ENCODE measurements at regions not wholly inside any gene's neighbourhood (a gene's known extent, or its start where the extent isn't known, plus 50 kb on each side); places are given as distances from the start of the nearest gene placed in this dataset.
A peak's percentile ranks its signal among the peaks of the same experiment; 100 is the strongest.
"Not testable (repeated sequence)": the region's sequence is repeated elsewhere in the genome, so short reads cannot be mapped to it uniquely, and the experiment has no call there.

DNA sequence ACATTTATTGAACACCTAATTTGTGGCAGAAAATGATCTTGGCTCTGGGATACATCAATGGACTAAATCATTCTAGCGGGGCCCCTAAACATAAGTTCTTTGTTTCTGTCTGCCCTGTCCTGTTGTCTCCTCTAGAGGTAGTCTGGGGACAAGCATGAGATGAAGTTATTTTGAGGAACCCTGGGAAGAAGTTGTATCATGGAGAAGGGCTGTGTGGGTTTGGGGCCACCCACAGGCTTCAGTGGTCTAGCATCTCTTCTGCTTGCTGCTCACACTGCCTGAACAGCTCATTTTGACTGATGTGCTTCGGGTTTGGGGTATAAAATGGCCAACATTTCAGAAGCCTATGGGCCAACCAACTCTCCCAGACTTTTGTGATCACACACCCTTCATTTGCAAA is 50.3 kb upstream of the OSBPL11 start:
- DNase-seq, result no peak

DNA sequence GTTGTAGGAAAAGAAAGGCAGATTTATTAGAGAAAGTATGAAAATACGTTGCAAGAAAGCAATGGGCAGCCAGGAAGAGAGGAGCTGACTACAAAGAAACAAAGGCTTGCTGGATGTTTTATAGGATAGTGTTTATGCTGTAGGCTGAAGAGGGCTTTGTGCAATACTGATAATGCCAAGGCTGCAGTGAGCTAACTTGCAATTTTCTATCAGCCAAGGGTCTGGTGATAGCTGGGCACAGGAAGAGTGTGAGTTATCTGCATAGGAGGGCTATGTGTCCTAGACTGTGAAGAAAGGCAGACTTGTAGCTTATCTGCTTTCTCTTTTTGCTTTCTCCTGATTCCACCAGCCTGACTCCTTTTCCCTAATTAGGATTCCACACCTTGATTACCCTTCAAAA is 51.3 kb upstream of the OSBPL11 start:
- no peak for DNase-seq

GRCh38 chr3:125647318-125648014 is 52.2 kb upstream of the OSBPL11 start:
- peak; percentile 45 for DNase-seq

DNA sequence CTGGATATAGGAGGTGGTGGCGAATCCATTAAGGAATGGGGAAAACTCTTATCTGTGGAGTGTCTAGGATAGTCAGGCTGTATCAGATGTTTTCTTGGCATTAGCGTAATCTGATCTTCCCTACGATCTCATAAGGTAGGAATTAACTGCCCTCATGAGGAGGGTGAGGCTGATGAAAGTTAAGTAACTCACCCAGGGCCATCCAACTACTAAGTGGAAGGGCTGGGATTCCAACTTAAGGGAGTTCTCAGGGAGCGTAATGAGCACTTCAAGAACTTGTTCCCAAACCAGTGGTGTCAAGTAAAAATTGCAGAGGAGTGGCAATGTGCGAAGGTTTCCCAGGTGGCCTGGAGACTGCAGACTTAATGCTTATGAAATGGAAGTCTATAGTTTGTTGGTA is 55.9 kb upstream of the OSBPL11 start:
- no peak for DNase-seq

DNA sequence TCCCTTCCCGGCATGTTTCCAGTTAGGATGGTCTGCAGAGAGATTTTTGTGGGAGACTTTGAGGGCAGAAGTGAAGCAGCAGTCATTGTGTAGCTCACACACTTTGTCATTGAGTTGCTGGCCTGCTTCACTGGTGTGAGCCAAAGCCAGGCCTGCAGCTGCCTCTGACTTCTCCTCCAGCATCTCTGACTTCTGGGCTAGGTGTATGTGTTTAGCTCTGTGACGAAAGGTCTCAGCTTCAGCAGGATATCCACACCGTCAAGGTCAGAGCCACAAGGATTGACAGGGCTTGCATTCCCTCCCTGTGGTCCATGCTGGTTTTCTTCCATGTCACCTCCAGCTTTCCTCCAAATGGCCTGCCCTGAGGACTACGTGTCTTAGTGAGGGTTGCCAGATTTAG is 57.1 kb upstream of the OSBPL11 start:
- DNase-seq, result no peak

DNA sequence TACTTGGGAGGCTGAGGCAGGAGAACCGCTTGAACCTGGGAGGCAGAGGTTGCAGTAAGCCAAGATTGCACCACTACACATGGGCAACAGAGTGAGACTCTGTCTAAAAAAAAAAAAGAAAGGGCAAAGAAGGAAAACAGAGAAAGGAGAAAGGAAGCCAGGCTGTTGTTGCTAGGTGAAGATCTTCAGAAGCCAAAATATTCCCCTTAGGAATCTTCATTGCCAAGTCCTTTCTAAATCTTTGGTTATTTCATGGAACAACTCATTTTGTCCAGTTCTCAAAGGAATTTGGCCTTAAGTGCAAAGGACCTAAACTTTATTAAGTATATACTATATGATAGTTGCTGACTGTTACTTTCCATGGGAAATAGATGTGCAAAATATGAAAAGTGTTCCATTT is 59.2 kb upstream of the OSBPL11 start:
- DNase-seq, result no peak

DNA sequence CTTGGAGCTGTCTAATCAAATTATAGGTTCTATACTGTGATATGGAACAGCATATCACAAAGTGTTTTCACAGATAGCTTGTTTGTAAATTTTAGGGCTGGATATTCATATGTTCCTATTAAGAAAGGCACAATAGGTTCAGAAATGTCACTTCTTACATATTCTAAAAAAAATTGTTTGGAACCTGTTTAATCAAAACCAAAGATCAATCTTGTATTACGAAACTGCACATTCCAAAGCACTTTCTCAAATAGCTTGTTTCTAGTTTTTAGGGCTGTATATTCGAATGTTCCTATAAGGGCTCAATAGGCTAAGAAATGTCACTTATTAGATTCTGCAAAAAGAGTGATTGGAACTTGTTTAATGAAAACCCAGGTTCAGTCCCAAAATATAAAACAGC is 67.4 kb upstream of the OSBPL11 start:
- no peak for DNase-seq

GRCh38 chr3:125670352-125670751 is 75.1 kb upstream of the OSBPL11 start:
- no peak for DNase-seq

DNA sequence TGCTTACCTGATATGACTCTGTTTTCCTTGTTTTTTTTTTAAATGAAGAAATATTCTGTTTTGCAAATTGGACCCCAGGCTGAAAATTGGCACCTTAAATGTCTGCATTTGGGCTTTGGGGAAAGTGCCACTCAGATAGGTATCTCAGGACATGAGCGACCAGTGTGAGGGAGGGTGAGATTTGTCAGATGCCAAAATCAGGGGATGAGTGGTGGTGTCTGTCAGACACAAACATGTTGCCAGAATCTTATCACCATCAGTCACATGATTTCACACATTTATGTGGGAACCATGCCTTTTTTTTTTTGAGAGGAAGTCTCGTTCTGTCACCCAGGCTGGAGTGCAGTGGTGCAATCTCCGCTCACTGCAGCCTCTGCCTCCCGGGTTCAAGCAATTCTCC is 75.6 kb upstream of the OSBPL11 start:
- DNase-seq, result no peak

DNA sequence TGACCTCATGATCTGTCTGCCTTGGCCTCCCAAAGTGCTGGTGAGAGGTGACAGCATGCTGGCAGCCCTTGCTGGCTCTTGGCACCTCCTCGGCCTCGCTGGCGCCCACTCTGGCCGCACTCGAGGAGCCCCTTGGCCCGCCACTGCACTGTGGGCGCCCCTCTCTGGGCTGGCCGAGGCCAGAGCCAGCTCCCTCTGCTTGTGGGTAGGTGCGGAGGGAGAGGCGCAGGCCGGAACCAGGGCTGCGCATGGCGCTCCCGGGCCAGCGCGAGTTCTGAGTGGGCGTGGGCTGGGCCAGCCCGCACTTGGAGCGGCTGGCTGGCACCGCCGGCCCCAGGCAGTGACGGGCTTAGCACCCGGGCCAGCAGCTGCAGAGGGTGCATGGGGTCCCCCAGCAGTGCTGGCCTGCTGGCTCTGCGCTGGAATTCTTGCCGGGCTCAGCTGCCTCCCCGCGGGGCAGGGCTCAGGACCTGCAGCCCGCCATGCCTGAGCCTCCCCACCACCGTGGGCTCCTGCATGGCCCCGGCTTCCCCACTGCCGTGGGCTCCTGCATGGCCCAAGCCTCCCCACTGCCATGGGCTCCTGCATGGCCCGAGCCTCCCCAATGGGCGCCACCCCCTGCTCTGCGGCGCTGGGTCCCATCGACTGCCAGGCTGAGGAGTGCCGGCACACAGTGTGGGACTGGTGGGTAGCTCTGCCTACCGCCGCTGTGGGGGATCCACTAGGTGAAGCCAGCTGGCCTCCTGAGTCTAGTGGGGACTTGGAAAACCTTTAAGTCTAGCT is 76.4 kb upstream of the OSBPL11 start:
- DNase-seq, result no peak

DNA sequence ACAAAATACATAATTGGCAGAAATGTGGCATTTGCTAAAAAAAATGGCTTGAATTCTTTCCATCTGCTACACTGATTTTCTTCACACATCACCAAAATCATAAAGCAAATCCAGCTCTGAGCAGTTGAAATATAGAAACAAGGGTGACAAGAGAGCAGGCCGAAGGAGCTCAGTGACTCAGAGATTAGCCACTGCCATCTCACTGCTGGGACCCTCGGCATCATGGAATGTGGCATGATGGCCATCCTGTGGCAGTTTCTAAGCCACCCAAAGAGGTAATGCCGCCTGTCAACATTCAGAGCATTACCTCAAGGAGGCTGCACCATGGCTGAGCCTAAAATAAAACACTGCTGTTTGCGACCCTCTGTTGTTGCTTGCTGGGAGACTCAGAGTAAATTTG is 80.5 kb upstream of the OSBPL11 start:
- no peak for DNase-seq

DNA sequence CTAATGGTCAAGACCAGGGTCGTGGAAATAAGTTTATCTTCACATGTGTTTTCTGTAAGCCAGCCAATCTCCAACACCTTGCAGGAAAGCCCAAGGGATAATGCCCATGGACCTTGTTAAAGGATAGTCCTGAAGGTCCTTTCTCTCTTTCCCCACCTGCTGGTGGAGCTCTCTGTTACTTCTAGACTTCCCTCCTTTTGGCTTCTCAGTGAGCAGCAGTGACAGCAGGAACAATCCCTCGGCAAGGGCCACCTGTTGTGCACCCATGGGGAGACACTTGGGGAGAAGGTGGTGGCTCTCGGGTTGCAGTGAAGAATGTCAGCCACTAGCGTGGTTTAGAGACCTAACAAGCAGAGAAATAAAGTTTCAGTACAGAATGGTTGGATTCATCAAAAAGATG is 84.0 kb upstream of the OSBPL11 start:
- DNase-seq, result no peak

DNA sequence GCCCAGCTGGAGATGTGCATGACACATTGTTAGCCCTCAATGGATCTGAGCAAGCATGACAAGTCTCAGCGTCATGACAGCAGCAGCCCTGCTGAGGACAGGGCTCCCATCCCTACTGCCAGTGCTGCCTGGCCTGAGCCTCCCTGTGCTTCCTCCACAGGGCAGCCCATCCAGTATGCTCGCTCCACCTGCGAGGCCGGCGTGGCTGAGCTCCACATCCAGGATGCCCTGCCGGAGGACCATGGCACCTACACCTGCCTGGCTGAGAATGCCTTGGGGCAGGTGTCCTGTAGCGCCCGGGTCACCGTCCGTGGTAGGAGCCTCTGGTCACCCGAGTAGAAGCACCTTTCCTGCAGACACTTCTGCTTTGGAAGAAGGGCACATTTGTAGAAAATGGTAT is 85.8 kb upstream of the OSBPL11 start:
- DNase-seq, result no peak

GRCh38 chr3:125681906-125682305 is 86.6 kb upstream of the OSBPL11 start:
- not testable (repeated sequence) for DNase-seq

DNA sequence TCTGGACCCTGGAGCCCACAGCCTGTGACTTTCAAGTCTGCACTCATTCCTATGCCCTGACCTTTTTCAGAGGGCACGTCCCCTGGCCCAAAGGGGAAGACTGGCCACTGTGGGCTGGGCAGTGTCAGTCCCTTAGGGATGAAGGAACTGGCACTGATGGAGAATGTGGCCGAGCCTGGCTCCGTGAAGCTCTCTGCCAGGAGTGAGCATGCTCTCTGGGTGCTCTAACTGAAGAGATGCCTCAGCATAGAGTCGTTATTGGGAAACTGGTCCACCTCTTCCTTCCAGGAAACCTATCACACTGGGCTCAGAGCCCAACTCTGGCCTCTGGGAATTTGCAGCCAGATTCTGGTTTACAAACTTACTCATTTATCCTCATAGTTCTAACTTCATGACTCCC is 87.3 kb upstream of the OSBPL11 start:
- DNase-seq, result peak; percentile 35

DNA sequence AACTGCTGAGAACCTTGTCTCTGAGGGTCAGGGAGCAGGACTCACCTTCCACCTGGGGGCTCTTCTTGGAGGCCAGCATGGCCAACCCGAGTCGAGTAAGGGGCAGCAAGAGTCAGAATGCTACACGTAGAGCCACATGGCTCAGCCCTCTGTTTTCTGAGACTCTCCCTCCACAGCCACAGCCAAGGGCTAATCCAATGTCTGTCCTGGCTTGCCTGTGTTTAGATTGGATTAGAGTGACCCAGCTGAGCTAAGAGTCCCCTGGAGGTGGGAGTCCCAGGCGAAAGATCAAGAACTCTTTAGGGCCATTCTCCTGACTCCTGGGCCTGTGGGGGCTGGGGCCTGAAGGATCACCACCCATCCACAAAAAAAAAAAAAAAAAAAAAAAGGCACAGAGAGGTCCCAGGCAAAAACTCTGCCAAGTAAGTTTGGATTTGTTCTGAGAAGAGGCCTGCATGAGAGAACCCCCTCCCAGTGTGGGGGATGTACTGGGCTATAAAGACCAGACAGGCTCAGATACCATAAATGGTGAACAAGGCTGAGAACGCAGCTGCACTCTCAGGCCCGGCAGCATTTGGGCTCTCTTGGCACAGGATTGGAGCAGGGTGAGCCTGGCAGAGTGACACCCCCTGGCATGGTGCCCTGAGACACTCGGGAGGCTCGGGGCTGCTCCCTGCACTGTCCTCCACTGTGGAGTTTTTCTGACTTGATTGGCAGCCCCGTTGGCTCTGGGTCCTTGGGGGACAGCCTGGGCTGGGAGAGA is 88.0 kb upstream of the OSBPL11 start:
- DNase-seq, result peak; percentile 92

DNA sequence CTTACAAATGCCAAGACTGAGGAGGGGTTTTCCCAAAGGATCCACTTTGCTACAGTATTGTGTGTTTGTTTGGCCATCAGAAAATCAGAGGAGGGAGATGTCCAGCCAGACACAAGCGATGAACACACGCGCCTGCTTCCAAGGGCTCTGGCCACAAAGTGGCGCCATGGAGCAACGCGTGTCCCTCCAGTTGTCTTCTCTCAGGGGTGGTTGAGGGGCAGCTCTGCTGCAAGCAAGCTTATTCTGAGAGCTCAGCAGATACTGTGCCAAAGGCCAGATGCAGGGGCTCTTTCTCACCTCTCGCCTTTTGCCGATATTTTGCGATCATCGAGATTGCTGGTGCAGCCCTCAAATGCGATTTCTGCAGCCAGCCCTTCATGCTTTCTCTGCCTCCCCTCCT is 88.9 kb upstream of the OSBPL11 start:
- peak; percentile 78 for DNase-seq

- DNase-seq, result not testable (repeated sequence)
Observed at GRCh38 chr3:125685741-125686140, 90.4 kb upstream of the OSBPL11 start.

GRCh38 chr3:125692361-125692760 is 97.1 kb upstream of the OSBPL11 start:
- no peak for DNase-seq

DNA sequence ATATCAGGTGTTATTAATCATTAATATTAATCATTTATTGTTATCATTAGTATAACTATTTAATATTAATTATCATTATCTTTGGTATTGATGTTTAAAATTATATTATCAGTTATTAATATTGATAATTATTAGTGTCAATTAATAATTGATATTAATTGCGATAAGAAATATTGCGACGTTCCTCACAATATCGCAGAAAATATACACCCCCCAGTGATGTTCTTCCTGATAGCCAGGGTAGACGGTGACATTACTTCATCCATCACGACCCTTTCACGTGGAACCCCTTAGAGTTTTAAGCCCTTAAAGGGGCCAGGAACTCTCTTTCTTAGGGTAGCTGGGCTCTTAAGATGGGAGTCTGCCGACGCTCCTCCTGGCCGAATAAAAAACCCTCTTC is 98.6 kb upstream of the OSBPL11 start:
- no peak for DNase-seq

DNA sequence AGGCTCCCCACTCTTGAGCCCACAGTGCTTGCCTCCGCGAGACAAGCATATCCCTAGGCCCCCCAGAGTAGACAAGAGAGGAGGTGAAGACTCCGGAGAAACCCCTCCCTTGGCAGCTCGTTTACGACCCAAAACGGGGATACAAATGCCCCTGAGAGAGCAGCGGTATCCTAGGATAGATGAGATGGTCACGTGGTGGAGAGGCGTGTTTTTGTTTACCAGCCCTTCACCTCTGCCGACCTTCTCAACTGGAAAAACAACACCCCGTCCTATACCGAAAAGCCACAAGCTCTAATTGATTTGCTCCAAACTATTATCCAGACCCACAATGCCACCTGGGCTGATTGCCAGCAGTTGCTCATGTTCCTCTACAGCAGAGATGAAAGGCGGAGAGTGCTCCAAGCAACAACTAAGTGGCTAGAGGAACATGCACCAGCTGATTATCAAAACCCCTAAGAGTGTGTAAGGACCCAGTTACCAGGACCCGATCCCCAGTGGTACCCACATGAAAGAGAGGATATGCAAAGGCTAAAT is 99.5 kb upstream of the OSBPL11 start:
- peak; percentile 54 for DNase-seq

GRCh38 chr3:125695688-125696087 is 100.4 kb upstream of the OSBPL11 start:
- no peak for DNase-seq

- not testable (repeated sequence) for DNase-seq
Observed at GRCh38 chr3:125697126-125697525, 101.8 kb upstream of the OSBPL11 start.

Measured in tongue (tissue), 1 donor.